Mesothelial cell of epicardium (in vitro differentiated cells): ENCODE measurements at regions not wholly inside any gene's neighbourhood (a gene's known extent, or its start where the extent isn't known, plus 50 kb on each side); places are given as distances from the start of the nearest gene placed in this dataset.

ENCODE experiments used
- DNase-seq, 2 experiments: peaks; one replicate each; pipeline ENCODE4 v3.0.0; 2021; ENCODE audit warnings: low spot score in 2 of 2; ENCODE audit not compliant: unreplicated experiment in 2 of 2
- H3K27ac Mint-ChIP-seq: 2 replicates; pipeline ENCODE4 v1.8.0; 2021; ENCODE audit warnings: mixed read lengths
- H3K27me3 Mint-ChIP-seq: 2 replicates; pipeline ENCODE4 v1.8.0; 2021; ENCODE audit warnings: low read depth, mixed read lengths
- H3K36me3 Mint-ChIP-seq: 2 replicates; pipeline ENCODE4 v1.8.0; 2021; ENCODE audit warnings: mixed read lengths
- H3K4me1 Mint-ChIP-seq: 2 replicates; pipeline ENCODE4 v1.8.0; 2021; ENCODE audit warnings: mixed read lengths
- H3K4me3 Mint-ChIP-seq: 2 replicates; pipeline ENCODE4 v1.8.0; 2021; ENCODE audit warnings: mild to moderate bottlenecking, moderate library complexity, mixed read lengths
- H3K9me3 Mint-ChIP-seq: 2 replicates; pipeline ENCODE4 v1.8.0; 2021; ENCODE audit warnings: mixed read lengths
- TF ChIP-seq, protein P1 (sequence below): fragments of 200-600 bp; sonication (generic); IDR thresholded peaks from one replicate; pipeline ENCODE4 v1.5.0; 2021; ENCODE audit warnings: antibody characterized with exemption; ENCODE audit not compliant: unreplicated experiment

DNA sequence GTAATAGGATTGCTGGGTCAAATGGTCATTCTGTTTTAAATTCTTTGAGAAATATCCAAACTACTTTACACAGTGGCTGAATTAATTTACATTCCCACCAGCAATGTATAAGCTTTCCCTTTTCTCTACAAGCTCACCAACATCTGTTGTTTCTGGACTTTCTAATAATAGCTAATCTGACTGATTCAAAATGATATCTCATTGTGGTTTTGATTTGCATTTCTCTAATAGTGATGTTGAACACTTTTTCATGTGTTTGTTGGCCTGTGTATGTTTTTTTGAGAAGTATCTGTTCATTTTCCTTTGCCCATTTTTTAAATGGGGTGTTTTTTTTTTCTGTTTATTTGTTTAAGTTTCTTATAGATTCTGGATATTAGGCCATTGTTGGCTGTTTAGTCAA, 659.0 kb upstream of the GNPDA2 start:
- no peaks in the 10 kb centered on the region for H3K27me3 Mint-ChIP-seq
- H3K9me3 Mint-ChIP-seq, result peaks cover 19% of the 10 kb centered on the region
- DNase-seq, result no peak
- TF ChIP-seq, protein P1, sequence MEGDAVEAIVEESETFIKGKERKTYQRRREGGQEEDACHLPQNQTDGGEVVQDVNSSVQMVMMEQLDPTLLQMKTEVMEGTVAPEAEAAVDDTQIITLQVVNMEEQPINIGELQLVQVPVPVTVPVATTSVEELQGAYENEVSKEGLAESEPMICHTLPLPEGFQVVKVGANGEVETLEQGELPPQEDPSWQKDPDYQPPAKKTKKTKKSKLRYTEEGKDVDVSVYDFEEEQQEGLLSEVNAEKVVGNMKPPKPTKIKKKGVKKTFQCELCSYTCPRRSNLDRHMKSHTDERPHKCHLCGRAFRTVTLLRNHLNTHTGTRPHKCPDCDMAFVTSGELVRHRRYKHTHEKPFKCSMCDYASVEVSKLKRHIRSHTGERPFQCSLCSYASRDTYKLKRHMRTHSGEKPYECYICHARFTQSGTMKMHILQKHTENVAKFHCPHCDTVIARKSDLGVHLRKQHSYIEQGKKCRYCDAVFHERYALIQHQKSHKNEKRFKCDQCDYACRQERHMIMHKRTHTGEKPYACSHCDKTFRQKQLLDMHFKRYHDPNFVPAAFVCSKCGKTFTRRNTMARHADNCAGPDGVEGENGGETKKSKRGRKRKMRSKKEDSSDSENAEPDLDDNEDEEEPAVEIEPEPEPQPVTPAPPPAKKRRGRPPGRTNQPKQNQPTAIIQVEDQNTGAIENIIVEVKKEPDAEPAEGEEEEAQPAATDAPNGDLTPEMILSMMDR, result no peak
- no peak overlapping the region for H3K4me3 Mint-ChIP-seq
- H3K36me3 Mint-ChIP-seq, result no peaks in the 10 kb centered on the region
- no peaks in the 10 kb centered on the region for H3K4me1 Mint-ChIP-seq
- no peak overlapping the region for H3K27ac Mint-ChIP-seq

DNA sequence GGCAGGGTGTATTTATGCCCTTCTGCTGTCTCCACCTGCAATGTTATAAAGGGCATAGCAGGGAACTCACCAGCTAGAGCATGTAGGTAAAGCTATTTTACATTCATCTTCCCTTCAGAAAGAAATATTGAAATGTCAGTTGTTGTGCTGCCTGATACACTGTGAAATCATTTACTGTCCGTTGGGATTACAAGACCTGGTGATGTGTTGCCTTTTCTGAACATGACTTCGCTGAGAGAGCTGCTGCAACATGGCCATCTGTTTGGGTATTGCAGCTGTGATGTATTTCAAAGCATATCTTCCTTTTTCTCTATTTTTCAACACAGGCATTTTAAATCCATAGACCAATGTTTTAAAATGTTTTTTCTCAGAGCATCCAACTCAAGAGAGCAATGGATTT, 644.1 kb upstream of the GNPDA2 start:
- no peaks in the 10 kb centered on the region for H3K9me3 Mint-ChIP-seq
- no peak for DNase-seq
- no peaks in the 10 kb centered on the region for H3K4me1 Mint-ChIP-seq
- H3K36me3 Mint-ChIP-seq, result no peaks in the 10 kb centered on the region
- H3K27me3 Mint-ChIP-seq, result no peaks in the 10 kb centered on the region
- H3K27ac Mint-ChIP-seq, result no peak overlapping the region
- TF ChIP-seq, protein P1, result no peak
- H3K4me3 Mint-ChIP-seq, result no peak overlapping the region

DNA sequence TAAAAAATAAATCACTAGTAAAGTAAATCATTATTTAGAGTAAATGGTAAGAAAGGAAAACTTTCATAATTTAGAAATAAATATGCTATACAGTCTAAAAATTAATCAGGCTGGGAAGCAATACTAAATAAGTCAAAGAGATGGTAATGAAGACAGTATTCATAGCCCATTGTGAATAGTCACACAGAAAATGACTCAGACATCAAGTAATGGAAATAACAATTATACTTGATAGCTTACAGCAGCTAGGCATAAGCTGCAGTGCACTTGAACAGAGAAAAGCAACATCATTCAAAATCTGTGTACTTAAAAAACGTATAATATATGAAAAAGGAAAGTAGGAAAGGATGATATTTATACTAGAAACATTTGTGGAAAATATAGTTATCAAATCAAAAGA, 642.5 kb upstream of the GNPDA2 start:
- Mint-ChIP-seq H3K9me3 (no peaks in the 10 kb centered on the region), H3K4me1 (no peaks in the 10 kb centered on the region), H3K36me3 (no peaks in the 10 kb centered on the region), H3K27ac (no peak overlapping the region), H3K27me3 (no peaks in the 10 kb centered on the region), H3K4me3 (no peak overlapping the region)
- DNase-seq, result no peak
- TF ChIP-seq, protein P1, result no peak

DNA sequence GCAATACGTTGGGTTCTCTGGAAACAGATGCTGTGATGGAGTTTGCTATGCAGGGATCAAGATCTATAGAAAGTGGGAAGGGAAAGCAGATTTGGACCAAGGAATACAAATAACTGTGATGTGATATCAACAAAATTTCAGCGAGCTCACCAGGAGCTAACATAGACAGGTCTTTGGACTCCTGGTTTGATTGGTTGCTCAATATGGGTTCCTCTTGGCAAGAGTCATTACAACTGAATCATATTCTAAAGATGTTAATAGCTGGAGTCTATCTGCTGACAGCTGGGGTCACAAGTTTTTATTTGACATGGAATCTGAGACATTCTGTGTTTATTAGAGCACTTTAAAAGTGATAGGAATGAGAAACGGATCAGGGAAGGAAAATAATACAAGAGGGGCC, 637.6 kb upstream of the GNPDA2 start:
- Mint-ChIP-seq H3K36me3 (no peaks in the 10 kb centered on the region), H3K27ac (no peak overlapping the region), H3K4me3 (no peak overlapping the region), H3K4me1 (no peaks in the 10 kb centered on the region), H3K27me3 (no peaks in the 10 kb centered on the region), H3K9me3 (peaks cover 7% of the 10 kb centered on the region)
- no peak for DNase-seq
- TF ChIP-seq, protein P1, result no peak

DNA sequence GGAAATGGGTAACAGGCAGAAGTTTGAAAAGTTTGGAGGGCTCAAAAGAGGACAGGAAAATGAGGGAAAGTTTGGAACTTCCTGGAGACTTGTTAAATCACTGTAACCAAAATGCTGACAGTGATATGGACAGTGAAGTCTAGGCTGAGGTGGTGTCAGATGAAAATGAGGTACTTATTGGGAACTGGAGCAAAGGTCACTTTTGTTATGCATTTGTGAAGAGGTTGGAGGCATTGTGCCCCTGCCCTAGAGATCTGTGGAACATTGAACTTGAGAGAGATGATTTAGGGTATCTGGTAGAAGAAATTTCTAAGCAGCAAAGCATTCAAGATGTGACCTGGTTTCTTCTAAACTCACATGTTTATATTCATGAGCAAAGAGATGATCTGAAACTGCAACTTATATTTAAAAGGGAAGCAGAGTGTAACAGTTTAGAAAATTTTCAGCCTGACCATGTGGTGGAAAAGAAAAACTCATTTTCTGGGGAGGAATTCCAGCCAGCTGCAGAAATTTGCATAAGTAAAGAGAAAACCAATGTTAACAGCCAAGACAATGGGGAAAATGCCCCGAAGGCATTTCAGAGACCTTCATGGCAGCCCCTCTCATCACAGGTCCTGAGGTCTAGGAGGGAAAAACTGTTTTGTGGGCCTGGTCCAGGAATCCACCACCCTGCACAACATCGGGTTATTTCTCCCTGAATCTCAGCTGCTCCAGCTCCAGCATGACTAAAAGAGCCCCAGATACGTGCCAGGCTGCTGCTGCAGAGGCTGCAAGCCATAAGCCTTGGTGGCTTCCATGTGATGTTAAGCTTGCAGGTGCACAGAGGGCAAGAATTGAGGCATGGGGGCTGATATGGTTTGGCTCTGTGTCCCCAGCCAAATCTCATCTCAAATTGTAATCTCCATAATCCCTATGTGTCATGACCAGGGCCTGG, 632.5 kb upstream of the GNPDA2 start:
- DNase-seq, result no peak
- Mint-ChIP-seq H3K9me3 (peaks cover 7% of the 10 kb centered on the region), H3K27me3 (no peaks in the 10 kb centered on the region), H3K4me3 (no peak overlapping the region), H3K27ac (no peak overlapping the region), H3K4me1 (no peaks in the 10 kb centered on the region), H3K36me3 (no peaks in the 10 kb centered on the region)
- TF ChIP-seq, protein P1, result no peak
